Hepatocyte (in vitro differentiated cells): ENCODE measurements at regions not wholly inside any gene's neighbourhood (a gene's known extent, or its start where the extent isn't known, plus 50 kb on each side); places are given as distances from the start of the nearest gene placed in this dataset.
A peak's percentile ranks its signal among the peaks of the same experiment; 100 is the strongest.

Source experiments
- DNase-seq: peaks from one replicate; pipeline ENCODE4 v3.0.0-alpha.2; 2016; ENCODE audit warnings: low spot score
- H2AFZ ChIP-seq: fragments of 200-600 bp; sonication (generic); 2 replicates; pipeline ENCODE4 v1.6.0; 2016; ENCODE audit warnings: antibody characterized with exemption, mild to moderate bottlenecking
- H3K27ac ChIP-seq: fragments of 200-600 bp; sonication (generic); 2 replicates; pipeline ENCODE4 v1.5.1; 2016; ENCODE audit warnings: mild to moderate bottlenecking
- H3K27me3 ChIP-seq: fragments of 200-600 bp; sonication (generic); 2 replicates; pipeline ENCODE4 v1.6.1; 2016
- H3K36me3 ChIP-seq: fragments of 200-600 bp; sonication (generic); replicated peaks from 2 replicates; pipeline ENCODE4 v1.5.1; 2016; ENCODE audit warnings: low read depth; ENCODE audit not compliant: insufficient read depth
- H3K4me1 ChIP-seq: fragments of 200-600 bp; sonication (generic); 2 replicates; pipeline ENCODE4 v1.5.1; 2016; ENCODE audit warnings: mild to moderate bottlenecking, moderate library complexity; ENCODE audit not compliant: insufficient read depth
- H3K4me2 ChIP-seq: fragments of 200-600 bp; sonication (generic); 2 replicates; pipeline ENCODE4 v1.6.0; 2016
- H3K4me3 ChIP-seq: fragments of 200-600 bp; sonication (generic); 2 replicates; pipeline ENCODE4 v1.5.1; 2016; ENCODE audit warnings: mild to moderate bottlenecking
- H3K79me2 ChIP-seq: fragments of 200-600 bp; sonication (generic); 2 replicates; pipeline ENCODE4 v1.6.0; 2017; ENCODE audit warnings: mild to moderate bottlenecking
- H3K9me2 ChIP-seq: fragments of 200-600 bp; sonication (generic); replicated peaks from 2 replicates; pipeline ENCODE4 v1.6.0; 2017; ENCODE audit warnings: mild to moderate bottlenecking; ENCODE audit not compliant: insufficient read depth
- H3K9me3 ChIP-seq: fragments of 200-600 bp; sonication (generic); 2 replicates; pipeline ENCODE4 v1.5.1; 2016; ENCODE audit warnings: low read depth, mild to moderate bottlenecking
- H4K20me1 ChIP-seq: fragments of 200-600 bp; sonication (generic); 2 replicates; pipeline ENCODE4 v1.6.0; 2016; ENCODE audit warnings: mild to moderate bottlenecking; ENCODE audit not compliant: insufficient read depth, poor library complexity, severe bottlenecking
- CTCF ChIP-seq: fragments of 200-600 bp; sonication (generic); IDR thresholded peaks from 2 replicates; pipeline ENCODE4 v1.5.1; 2016; ENCODE audit warnings: antibody characterized with exemption, mild to moderate bottlenecking; ENCODE audit not compliant: poor library complexity
- EZH2 ChIP-seq: fragments of 200-600 bp; sonication (generic); IDR thresholded peaks from 2 replicates; pipeline ENCODE4 v1.6.1; 2016; ENCODE audit warnings: antibody characterized with exemption, mild to moderate bottlenecking, borderline replicate concordance
- EZH2phosphoT487 ChIP-seq: fragments of 200-600 bp; sonication (generic); IDR thresholded peaks from one replicate; pipeline ENCODE4 v1.6.1; 2018; ENCODE audit warnings: antibody characterized with exemption, mild to moderate bottlenecking, low read depth, moderate library complexity; ENCODE audit not compliant: unreplicated experiment, severe bottlenecking
- whole genome bisulfite sequencing: methylation state at CpG from one replicate; pipeline ENCODE4 v1.1.6; 2016; ENCODE audit warnings: low lambda C conversion rate; ENCODE audit errors: missing lambda C conversion rate; 5-methylcytosine and 5-hydroxymethylcytosine counted together

DNA sequence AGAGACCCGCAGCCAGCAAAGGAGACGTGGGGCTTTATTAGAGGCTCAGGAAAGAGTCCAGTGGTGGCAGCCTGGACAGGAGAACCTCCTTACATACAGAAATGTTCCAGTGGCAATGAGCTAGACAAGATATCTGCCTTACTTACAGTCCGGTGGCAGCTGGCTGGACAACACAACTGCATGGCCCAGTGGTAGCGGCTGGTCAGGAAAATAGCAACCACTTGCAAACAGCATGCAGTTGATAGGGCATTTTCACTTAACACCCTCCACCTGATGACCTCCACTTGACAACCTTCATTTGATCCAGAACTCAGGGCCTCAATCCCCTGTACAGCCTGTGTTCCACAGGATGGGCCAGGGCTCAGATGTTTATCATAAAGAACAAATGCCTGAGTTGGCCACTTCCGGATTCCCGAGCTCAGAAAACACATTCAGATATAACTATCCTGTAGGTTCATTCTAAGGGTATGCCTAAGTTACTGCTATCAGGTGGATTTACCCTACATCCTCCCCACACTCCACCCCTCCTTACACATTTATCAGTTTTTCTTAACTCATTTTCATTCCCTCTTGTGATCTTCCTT, 63.3 kb upstream of the ITPRID2 start:
- no peaks in the 10 kb centered on the region for H3K27me3 ChIP-seq
- 93% methylated on average over 6 of the region's 6 CpGs for WGBS
- no peak for TF ChIP-seq EZH2
- no peak for TF ChIP-seq CTCF
- TF ChIP-seq EZH2phosphoT487 = no peak
- H3K9me2 ChIP-seq = no peaks in the 10 kb centered on the region
- no peak overlapping the region for H2AFZ ChIP-seq
- H3K4me2 ChIP-seq = no peak overlapping the region
- DNase-seq = no peak
- no peak overlapping the region for H3K4me3 ChIP-seq
- H3K36me3 ChIP-seq = no peaks in the 10 kb centered on the region
- no peaks in the 10 kb centered on the region for H3K4me1 ChIP-seq
- no peak overlapping the region for H3K27ac ChIP-seq
- no peaks in the 10 kb centered on the region for H3K79me2 ChIP-seq
- H4K20me1 ChIP-seq = no peaks in the 10 kb centered on the region
- H3K9me3 ChIP-seq = no peaks in the 10 kb centered on the region

- TF ChIP-seq EZH2 (no peak), EZH2phosphoT487 (no peak), CTCF (no peak)
- no peaks in the 10 kb centered on the region for H4K20me1 ChIP-seq
- DNase-seq = no peak
- H3K4me1 ChIP-seq = no peaks in the 10 kb centered on the region
- H3K9me2 ChIP-seq = no peaks in the 10 kb centered on the region
- H2AFZ ChIP-seq = no peak overlapping the region
- H3K4me3 ChIP-seq = no peak overlapping the region
- H3K4me2 ChIP-seq = no peak overlapping the region
- no peaks in the 10 kb centered on the region for H3K9me3 ChIP-seq
- H3K79me2 ChIP-seq = no peaks in the 10 kb centered on the region
- H3K36me3 ChIP-seq = no peaks in the 10 kb centered on the region
- no peaks in the 10 kb centered on the region for H3K27me3 ChIP-seq
- H3K27ac ChIP-seq = no peak overlapping the region
- 100% methylated on average over 1 of the region's 1 CpG for WGBS
These were observed 62.3 kb upstream of the ITPRID2 start for GRCh38 chr2:181829230-181829629.

DNA sequence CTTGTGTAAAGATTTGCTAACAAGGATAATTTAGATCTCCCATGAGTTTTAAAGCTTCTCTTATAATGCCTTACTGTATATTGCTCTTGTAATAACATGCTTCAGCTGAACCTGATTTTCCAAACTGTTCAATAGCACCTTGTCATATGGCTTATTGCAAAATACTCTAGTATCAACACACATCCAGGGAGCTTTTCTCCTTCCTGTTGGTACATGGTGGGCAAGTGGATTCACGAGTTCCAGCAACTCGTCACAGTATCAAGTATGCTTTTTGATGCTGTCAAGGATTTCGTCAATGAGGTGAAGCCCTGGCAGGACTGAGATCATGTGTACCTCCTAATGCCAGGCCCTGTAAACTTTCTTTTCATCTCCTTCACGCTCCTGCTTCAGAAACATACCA, 59.5 kb upstream of the ITPRID2 start:
- Histone ChIP-seq H3K27me3 (no peaks in the 10 kb centered on the region), H3K4me1 (no peaks in the 10 kb centered on the region), H3K4me3 (no peak overlapping the region), H3K36me3 (no peaks in the 10 kb centered on the region), H3K27ac (no peak overlapping the region), H4K20me1 (no peaks in the 10 kb centered on the region), H3K79me2 (no peaks in the 10 kb centered on the region), H3K9me3 (no peaks in the 10 kb centered on the region), H3K9me2 (no peaks in the 10 kb centered on the region), H3K4me2 (no peak overlapping the region), H2AFZ (no peak overlapping the region)
- DNase-seq = no peak
- no peak for TF ChIP-seq CTCF
- no peak for TF ChIP-seq EZH2phosphoT487
- TF ChIP-seq EZH2 = no peak
- WGBS = 88% methylated on average over 4 of the region's 4 CpGs

GRCh38 chr2:181836583-181836982, 54.9 kb upstream of the ITPRID2 start:
- no peaks in the 10 kb centered on the region for H3K9me3 ChIP-seq
- no peaks in the 10 kb centered on the region for H3K36me3 ChIP-seq
- peak overlapping the region; percentile 37 for H3K27ac ChIP-seq
- H4K20me1 ChIP-seq = no peaks in the 10 kb centered on the region
- H3K4me2 ChIP-seq = peak overlapping the region; percentile 3
- no peak overlapping the region for H2AFZ ChIP-seq
- no peak for DNase-seq
- TF ChIP-seq EZH2phosphoT487 (no peak), CTCF (no peak), EZH2 (no peak)
- 89% methylated on average over 2 of the region's 2 CpGs for WGBS
- no peaks in the 10 kb centered on the region for H3K9me2 ChIP-seq
- H3K79me2 ChIP-seq = no peaks in the 10 kb centered on the region
- H3K4me1 ChIP-seq = no peaks in the 10 kb centered on the region
- no peaks in the 10 kb centered on the region for H3K27me3 ChIP-seq
- no peak overlapping the region for H3K4me3 ChIP-seq
